HT-29 (cell line): ENCODE measurements at regions not wholly inside any gene's neighbourhood (a gene's known extent, or its start where the extent isn't known, plus 50 kb on each side); places are given as distances from the start of the nearest gene placed in this dataset.
"Not testable (repeated sequence)": the region's sequence is repeated elsewhere in the genome, so short reads cannot be mapped to it uniquely, and the experiment has no call there.

Experiments
- DNase-seq: peaks from one replicate; pipeline ENCODE4 v3.0.0-alpha.2; 2015; ENCODE audit warnings: low spot score

GRCh38 chr13:56670563-56670962 is 470.2 kb upstream of the PRR20A start:
- no peak for DNase-seq

DNA sequence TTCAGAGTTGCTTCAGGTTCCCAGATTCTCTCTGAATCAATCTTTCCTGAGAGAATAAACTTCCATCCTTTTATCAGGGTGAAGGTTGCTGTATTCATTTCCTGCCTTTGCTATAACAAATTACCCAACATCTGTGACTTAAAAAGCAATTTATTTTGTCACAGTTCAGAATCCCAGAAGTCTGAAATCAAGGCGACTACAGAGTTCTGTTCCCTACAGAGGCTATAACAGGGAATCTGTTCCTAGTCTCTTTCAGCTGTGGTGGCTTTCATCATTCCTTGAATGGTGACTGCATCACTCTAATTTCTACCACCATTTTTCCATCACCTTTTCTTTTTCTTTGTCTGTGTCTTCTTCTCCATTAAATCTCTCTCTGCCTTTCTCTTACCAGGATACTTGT is 459.3 kb upstream of the PRR20A start:
- DNase-seq, result no peak

GRCh38 chr13:56687131-56687530 is 453.6 kb upstream of the PRR20A start:
- no peak for DNase-seq

GRCh38 chr13:56697011-56697410 is 443.7 kb upstream of the PRR20A start:
- no peak for DNase-seq

DNA sequence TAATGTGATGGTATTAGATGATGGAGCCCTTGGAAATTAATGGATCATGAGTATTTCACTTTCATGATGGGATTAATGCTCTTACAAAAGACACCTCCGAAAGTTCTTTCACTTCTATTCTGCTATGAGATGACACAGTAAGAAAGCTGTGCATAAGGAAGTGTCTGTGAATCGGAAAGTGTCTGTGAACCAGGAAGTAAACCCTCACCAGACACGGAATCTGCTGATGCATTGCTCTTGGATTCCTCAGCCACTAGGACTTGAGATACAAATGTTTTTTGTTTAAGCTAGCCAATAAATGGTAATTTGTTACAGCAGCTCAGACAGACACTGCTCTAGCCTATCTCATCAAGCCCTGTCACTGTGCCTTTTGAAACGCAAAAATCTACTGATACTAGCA is 440.4 kb upstream of the PRR20A start:
- DNase-seq, result peak; percentile 26

DNA sequence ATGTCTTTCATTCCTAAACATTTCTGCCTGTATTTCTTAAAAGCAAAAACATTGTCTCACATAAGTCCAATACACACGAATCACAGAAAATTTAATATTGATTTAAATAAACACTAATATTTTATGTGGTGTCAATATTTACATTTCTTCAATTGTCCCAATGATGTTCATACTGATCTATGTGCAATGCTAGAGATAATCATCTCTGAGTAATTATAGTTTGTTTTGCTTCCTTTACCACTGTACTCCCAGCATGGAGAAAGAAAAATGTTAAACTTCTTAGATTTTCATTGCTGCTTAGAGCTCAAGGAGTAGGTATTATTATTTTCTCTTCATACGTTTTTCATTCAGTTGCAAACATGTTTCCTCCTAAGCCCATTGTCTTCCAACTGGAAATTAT is 434.2 kb upstream of the PRR20A start:
- DNase-seq, result no peak

DNA sequence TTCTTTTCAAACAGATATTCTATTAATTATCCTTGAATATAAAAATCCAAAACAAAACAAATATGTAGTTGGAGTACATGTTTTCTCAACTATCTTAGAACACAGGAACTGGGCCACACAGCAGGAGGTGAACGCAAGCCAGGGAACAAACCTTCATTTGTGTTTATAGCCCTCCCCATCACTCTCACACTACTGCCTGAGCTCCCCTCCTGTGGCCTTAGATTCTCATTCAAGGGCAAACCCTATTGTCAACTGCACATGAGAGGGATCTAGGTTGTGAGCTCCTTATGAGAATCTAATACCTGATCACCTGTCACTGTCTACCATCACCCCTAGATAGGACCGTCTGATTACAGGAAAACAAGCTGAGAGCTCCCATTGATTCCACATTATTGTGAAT is 427.1 kb upstream of the PRR20A start:
- no peak for DNase-seq

DNA sequence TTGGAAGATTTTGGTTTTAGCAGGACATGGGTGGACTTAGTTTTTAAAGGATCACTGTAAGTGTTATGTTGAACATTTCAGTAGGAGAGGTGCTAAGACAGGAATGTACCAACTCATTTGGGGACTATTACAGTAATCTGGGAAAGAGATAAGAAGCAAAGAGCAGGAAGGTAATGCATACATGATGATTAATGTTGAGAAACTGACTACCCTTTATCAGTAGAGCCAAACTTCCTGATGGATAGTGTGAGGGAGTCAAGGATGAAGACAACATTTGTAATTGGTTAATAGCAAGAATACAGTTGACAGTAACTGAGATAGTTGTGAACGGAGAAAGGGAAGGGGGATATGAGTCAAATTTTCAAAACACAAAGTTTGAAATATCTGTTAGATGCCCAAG is 421.9 kb upstream of the PRR20A start:
- no peak for DNase-seq

- DNase-seq, result no peak
These were observed 419.9 kb upstream of the PRR20A start for GRCh38 chr13:56720841-56721240.

GRCh38 chr13:56735537-56735942 is 405.2 kb upstream of the PRR20A start:
- no peak for DNase-seq

DNA sequence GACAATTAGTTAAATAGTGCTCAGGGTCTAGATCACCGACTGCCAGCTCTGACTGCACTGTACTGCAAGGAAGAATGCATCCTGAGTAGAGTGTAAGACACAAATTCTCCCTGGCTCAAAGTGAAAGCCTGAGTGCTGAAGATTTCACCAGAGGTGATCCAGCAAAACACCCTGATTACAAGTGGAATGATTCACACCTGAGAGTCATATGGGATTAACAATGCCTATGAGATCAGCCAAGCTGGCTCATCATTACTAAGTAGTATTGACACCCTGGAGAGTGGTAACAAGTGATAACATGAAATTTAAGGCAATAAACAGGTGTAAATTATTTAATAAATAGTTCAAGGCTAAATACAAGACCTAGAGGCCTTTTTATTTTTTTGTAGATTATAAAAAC is 403.8 kb upstream of the PRR20A start:
- DNase-seq, result no peak

- no peak for DNase-seq
These were observed 388.1 kb upstream of the PRR20A start for GRCh38 chr13:56752636-56753035.

GRCh38 chr13:56755181-56755935 is 385.4 kb upstream of the PRR20A start:
- DNase-seq, result peak; percentile 36

DNA sequence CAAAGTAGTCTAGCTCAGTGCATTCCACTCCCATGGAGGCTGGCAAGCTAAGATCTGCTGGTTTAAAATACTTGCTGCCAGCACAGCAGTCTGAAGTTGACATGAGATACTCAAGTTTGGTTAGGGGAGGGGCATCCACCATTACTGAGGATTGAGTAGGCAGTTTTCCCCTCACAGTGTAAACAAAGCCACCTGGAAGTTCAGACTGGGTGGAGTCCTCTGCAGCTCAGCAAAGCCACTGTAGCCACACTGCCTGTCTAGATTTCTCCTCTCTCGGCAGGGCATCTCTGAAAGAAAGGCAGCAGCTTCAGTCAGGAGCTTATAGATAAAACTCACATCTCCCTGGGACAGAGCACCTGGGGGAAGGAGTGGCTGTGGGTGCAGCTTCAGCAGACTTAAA is 377.4 kb upstream of the PRR20A start:
- not testable (repeated sequence) for DNase-seq

- no peak for DNase-seq
These were observed 367.6 kb upstream of the PRR20A start for GRCh38 chr13:56773148-56773547.

DNA sequence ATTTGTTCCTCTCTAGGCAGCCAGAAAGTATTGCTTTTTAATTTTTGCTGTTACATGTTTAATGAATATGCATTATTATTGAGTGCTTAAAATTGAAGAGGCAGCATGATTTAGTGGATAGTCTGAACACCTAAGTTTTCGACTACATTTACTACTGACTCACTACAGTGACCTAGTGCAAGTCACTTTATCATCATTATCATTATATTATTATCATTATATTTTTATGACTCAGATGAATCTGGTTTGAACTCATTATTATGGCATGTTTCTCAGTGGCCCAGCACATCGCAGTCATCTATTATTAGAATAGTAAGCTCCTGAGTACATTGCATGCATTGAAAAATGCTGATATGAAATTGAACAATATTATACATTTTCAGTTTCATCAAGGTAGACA is 351.2 kb upstream of the PRR20A start:
- DNase-seq, result no peak

GRCh38 chr13:56837161-56837560 is 303.6 kb upstream of the PRR20A start:
- DNase-seq, result no peak

DNA sequence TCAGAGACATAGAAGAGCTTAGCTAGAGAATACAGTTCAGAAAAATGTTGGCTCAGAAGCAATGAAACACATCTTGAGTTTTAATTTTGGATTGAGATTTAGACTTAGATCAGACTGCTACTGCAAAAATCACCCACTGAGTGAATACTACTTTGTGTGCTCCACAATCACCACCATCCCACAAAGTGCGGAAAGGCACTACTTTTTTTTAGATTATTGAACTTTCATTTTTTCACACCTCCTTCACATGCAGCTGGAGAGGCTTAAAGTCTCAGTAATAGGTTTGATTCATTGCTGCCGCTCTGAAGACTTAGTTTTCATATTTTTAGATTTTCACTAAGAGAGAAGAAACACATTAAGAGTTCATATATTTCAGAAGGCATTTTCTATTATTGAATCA is 289.9 kb upstream of the PRR20A start:
- DNase-seq, result no peak

DNA sequence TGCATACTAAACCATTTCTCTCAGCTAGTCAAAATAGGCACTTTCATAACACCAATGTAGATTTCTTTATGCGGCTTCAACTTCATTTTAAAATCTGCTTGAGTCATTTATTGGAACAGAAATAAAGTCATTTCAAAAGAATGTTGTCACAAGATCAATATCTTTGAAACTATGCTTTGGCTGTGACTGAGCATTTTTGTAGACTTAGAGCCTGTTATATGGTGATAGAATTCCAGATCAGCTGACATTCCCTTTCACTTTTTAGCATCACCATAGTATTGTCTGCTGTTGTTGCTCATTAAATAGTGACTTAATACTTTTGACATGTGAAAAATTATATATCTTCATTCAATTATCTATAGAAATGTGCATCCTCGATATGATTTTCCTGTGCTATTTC is 279.2 kb upstream of the PRR20A start:
- no peak for DNase-seq

GRCh38 chr13:56864451-56864850 is 276.3 kb upstream of the PRR20A start:
- peak; percentile 37 for DNase-seq

- DNase-seq, result no peak
These were observed 275.3 kb upstream of the PRR20A start for GRCh38 chr13:56865416-56865815.

GRCh38 chr13:56869671-56870070 is 271.0 kb upstream of the PRR20A start:
- no peak for DNase-seq

GRCh38 chr13:56886398-56886797 is 254.3 kb upstream of the PRR20A start:
- no peak for DNase-seq

DNA sequence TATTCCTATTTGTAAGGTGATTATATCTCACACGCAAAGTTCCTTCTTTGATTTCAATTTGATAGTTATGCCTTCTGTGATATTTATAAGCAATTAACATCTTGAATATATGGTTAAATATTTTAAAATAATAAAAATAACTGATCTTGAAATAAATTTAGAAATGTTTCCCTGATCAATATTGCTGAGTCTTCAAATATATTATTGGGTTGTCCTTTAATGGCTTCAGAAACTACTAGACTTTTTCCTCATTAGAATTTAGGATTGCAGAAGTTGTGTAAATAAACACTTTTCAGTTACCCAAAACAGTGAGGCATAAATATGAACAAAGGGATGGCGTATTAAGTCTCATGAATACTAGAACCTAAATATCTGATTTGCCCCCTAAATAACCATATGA is 252.3 kb upstream of the PRR20A start:
- DNase-seq, result no peak
